Activated B cell treated with CpG ODN at 0.5 μM for 24 hours (primary cell): ENCODE measurements at regions not wholly inside any gene's neighbourhood (a gene's known extent, or its start where the extent isn't known, plus 50 kb on each side); places are given as distances from the start of the nearest gene placed in this dataset.

Source experiments
- ATAC-seq: fragments of 200-7000 bp; cut with Tn5 transposase; one replicate; pipeline ENCODE4 v1.10.0; 2021; ENCODE audit warnings: low read depth, mild to moderate bottlenecking, moderate library complexity
- CTCF ChIA-PET: fragments of 350-600 bp; sonication (Branson Sonifier 250); formaldehyde crosslinking; loops from one replicate; lab custom pipeline; 2021; ENCODE audit warnings: antibody characterized with exemption; lab: Charles Lee
- POLR2A ChIA-PET: fragments of 350-600 bp; sonication (Branson Sonifier 250); formaldehyde crosslinking; loops from one replicate; lab custom pipeline; 2021; ENCODE audit warnings: antibody characterized with exemption; lab: Charles Lee
- DNase-seq: peaks from one replicate; pipeline ENCODE4 v3.0.0; 2022
- H3K27ac Mint-ChIP-seq: one replicate; pipeline ENCODE4 v1.8.0; 2020; ENCODE audit warnings: mixed read lengths
- H3K27me3 Mint-ChIP-seq: one replicate; pipeline ENCODE4 v1.8.0; 2021; ENCODE audit warnings: mixed read lengths
- H3K36me3 Mint-ChIP-seq: one replicate; pipeline ENCODE4 v1.8.0; 2021; ENCODE audit warnings: low read depth, mixed read lengths
- H3K4me1 Mint-ChIP-seq: one replicate; pipeline ENCODE4 v1.8.0; 2021; ENCODE audit warnings: mixed read lengths
- H3K4me3 Mint-ChIP-seq: one replicate; pipeline ENCODE4 v1.8.0; 2020; ENCODE audit warnings: mild to moderate bottlenecking, mixed read lengths
- H3K9me3 Mint-ChIP-seq: one replicate; pipeline ENCODE4 v1.8.0; 2020; ENCODE audit warnings: mixed read lengths
- intact Hi-C: fragments of 100-400 bp; cut with micrococcal nuclease; formaldehyde crosslinking; loops from one replicate; pipeline ENCODE4 v1.15.1; 2024
- TF ChIP-seq, protein P1 (sequence below): fragments of 200-600 bp; IDR thresholded peaks from one replicate; pipeline ENCODE4 v1.8.0; 2022; ENCODE audit warnings: antibody characterized with exemption, mild to moderate bottlenecking

DNA sequence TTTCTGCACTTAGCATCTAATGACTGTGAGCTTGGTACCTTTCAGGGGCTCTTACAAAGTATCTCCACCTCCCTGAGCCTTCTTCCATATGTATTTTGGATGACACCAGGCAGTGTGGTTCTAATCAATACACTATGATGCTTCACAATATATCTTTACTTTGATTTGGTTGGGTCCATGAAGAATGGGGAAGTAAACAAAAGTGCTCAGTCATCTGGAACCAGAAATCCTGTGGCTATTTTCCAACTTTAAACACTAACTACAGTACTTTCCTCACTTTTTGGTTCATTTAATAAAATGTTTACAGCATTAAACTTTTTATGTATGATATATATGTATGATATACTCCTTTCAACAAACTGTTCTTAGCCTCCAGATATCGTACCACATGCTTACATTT lies 216.4 kb upstream of the AFF2 start:
- no peak overlapping the region for H3K27ac Mint-ChIP-seq
- DNase-seq (no peak), ATAC-seq (no peak)
- H3K27me3 Mint-ChIP-seq, result no peaks in the 10 kb centered on the region
- intact Hi-C loops, result loop anchor here (10.0 kb wide), 1 partner anchor 51 kb away; no protein-coding TSS in a partner anchor
- H3K4me3 Mint-ChIP-seq, result no peak overlapping the region
- no peaks in the 10 kb centered on the region for H3K36me3 Mint-ChIP-seq
- no peaks in the 10 kb centered on the region for H3K9me3 Mint-ChIP-seq
- ChIA-PET POLR2A (no interaction called here), CTCF (no interaction called here)
- H3K4me1 Mint-ChIP-seq, result peaks cover 4% of the 10 kb centered on the region
- TF ChIP-seq, protein P1, sequence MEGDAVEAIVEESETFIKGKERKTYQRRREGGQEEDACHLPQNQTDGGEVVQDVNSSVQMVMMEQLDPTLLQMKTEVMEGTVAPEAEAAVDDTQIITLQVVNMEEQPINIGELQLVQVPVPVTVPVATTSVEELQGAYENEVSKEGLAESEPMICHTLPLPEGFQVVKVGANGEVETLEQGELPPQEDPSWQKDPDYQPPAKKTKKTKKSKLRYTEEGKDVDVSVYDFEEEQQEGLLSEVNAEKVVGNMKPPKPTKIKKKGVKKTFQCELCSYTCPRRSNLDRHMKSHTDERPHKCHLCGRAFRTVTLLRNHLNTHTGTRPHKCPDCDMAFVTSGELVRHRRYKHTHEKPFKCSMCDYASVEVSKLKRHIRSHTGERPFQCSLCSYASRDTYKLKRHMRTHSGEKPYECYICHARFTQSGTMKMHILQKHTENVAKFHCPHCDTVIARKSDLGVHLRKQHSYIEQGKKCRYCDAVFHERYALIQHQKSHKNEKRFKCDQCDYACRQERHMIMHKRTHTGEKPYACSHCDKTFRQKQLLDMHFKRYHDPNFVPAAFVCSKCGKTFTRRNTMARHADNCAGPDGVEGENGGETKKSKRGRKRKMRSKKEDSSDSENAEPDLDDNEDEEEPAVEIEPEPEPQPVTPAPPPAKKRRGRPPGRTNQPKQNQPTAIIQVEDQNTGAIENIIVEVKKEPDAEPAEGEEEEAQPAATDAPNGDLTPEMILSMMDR, result no peak

DNA sequence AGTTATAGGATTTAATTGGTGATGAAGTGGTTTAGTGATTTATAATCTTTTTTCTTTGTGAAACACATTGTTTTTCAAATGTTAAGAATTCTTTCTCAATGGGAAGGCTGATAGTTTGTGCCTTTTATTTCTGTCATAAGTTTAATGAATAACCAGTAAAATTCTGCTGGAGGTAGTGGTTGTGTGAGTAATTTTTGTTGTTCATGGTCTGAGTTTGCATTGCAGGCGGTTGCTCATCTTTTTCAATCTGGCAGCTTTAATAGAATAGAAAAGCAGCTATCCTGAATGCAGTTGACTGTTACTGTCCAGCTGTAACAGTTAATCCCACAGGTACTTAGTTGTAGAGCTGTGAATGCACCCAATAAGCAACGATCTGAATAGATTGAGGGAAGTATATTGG lies 215.6 kb upstream of the AFF2 start:
- TF ChIP-seq, protein P1, result no peak
- intact Hi-C loops, result loop anchor here (10.0 kb wide), 1 partner anchor 50 kb away; no protein-coding TSS in a partner anchor
- CTCF ChIA-PET, result no interaction called here

DNA sequence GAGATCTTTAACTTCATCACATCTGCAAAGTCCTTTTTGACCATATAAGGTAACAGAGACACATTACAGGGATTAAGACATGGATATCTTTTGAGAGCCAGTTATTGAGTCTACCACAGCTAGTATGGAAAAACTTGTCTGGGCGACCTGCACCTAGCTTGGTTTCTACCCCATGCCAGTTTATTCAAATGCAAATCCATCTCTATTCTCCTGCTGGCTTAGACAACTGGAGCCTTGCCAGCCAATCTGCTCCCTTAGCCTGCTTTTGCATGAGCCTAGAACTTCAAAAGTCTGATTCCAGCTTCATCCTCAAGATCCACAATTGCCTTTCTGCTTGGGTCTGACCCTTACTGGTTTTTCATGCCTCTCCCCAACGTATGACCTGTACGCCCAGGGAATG lies 212.0 kb upstream of the AFF2 start:
- CTCF ChIA-PET, result no interaction called here
- TF ChIP-seq, protein P1, result no peak
- POLR2A ChIA-PET, result no interaction called here
- Mint-ChIP-seq H3K36me3 (no peaks in the 10 kb centered on the region), H3K27me3 (no peaks in the 10 kb centered on the region), H3K9me3 (no peaks in the 10 kb centered on the region), H3K27ac (no peak overlapping the region), H3K4me3 (no peak overlapping the region), H3K4me1 (peaks cover 4% of the 10 kb centered on the region)
- intact Hi-C loops, result loop anchor here (10.0 kb wide), 1 partner anchor 46 kb away; no protein-coding TSS in a partner anchor
- no peak for DNase-seq
- no peak for ATAC-seq

More for the DNA sequence above, 215.6 kb upstream of the AFF2 start:
- no peak for ATAC-seq
- peaks cover 4% of the 10 kb centered on the region for H3K4me1 Mint-ChIP-seq
- no peak overlapping the region for H3K4me3 Mint-ChIP-seq
- no peak overlapping the region for H3K27ac Mint-ChIP-seq
- POLR2A ChIA-PET, result no interaction called here
- H3K9me3 Mint-ChIP-seq, result no peaks in the 10 kb centered on the region
- DNase-seq, result no peak
- H3K36me3 Mint-ChIP-seq, result no peaks in the 10 kb centered on the region
- H3K27me3 Mint-ChIP-seq, result no peaks in the 10 kb centered on the region

DNA sequence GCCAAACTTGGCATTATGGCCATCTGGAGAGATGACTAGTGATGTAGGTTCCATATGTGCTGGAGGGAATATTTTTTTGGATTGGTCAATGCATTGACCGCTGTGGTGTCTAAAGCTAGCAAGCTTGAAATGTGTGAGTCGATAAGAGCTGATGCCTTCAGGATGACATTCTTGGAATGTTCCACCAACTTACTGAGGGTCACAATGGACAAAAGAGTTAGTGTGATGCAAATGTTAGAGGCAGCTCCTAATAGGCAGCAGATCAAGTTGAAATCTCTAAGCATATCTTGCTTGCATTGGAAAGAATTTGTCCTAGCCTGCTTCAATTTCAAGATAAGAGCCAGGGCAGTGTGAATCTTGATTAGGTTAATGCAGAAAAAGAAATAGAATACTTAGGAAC lies 210.4 kb upstream of the AFF2 start:
- no peak overlapping the region for H3K27ac Mint-ChIP-seq
- no peaks in the 10 kb centered on the region for H3K36me3 Mint-ChIP-seq
- TF ChIP-seq, protein P1, result no peak
- no peaks in the 10 kb centered on the region for H3K27me3 Mint-ChIP-seq
- no peak for DNase-seq
- H3K4me3 Mint-ChIP-seq, result no peak overlapping the region
- no peak for ATAC-seq
- ChIA-PET POLR2A (no interaction called here), CTCF (no interaction called here)
- H3K9me3 Mint-ChIP-seq, result no peaks in the 10 kb centered on the region
- intact Hi-C loops, result no loop called here
- no peaks in the 10 kb centered on the region for H3K4me1 Mint-ChIP-seq

DNA sequence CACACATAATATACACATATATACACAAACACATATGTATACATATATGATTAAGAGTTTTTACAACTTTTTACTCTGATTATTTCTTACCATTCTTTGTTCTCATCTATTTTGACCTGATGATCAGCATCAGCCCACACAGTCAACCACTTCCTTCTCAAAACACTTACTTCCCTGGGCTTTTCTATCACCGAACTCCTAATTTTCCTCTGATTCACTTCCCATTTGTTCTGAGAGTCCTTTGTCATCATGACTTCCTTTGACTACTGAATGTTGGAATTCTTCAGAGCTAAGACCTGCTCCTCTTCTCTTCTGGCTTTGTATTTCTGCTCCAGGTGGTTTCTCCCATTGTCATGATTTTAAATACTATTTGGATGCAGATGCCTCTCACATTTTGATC lies 209.5 kb upstream of the AFF2 start:
- CTCF ChIA-PET, result no interaction called here
- no peaks in the 10 kb centered on the region for H3K4me1 Mint-ChIP-seq
- intact Hi-C loops, result no loop called here
- DNase-seq, result no peak
- no peaks in the 10 kb centered on the region for H3K27me3 Mint-ChIP-seq
- no peaks in the 10 kb centered on the region for H3K9me3 Mint-ChIP-seq
- H3K4me3 Mint-ChIP-seq, result no peak overlapping the region
- H3K36me3 Mint-ChIP-seq, result no peaks in the 10 kb centered on the region
- no peak for ATAC-seq
- TF ChIP-seq, protein P1, result no peak
- POLR2A ChIA-PET, result no interaction called here
- no peak overlapping the region for H3K27ac Mint-ChIP-seq
